Left ventricle myocardium inferior (tissue), 1 donor: ENCODE measurements at regions not wholly inside any gene's neighbourhood (a gene's known extent, or its start where the extent isn't known, plus 50 kb on each side); places are given as distances from the start of the nearest gene placed in this dataset.

ENCODE experiments used
- DNase-seq: peaks from one replicate; pipeline ENCODE4 v3.0.0-alpha.2; 2020
- H3K27ac ChIP-seq: fragments of 200-600 bp; replicated peaks from 2 replicates; pipeline ENCODE4 v1.8.0; 2021
- H3K27me3 ChIP-seq: fragments of 200-600 bp; 2 replicates; pipeline ENCODE4 v1.8.0; 2021; ENCODE audit warnings: low read depth
- H3K36me3 ChIP-seq: fragments of 200-600 bp; 2 replicates; pipeline ENCODE4 v1.8.0; 2021
- H3K4me1 ChIP-seq: fragments of 200-600 bp; 2 replicates; pipeline ENCODE4 v1.8.0; 2021
- H3K4me3 ChIP-seq: fragments of 200-600 bp; 2 replicates; pipeline ENCODE4 v1.8.0; 2021; ENCODE audit warnings: mild to moderate bottlenecking, moderate library complexity
- H3K9me3 ChIP-seq: fragments of 200-600 bp; replicated peaks from 2 replicates; pipeline ENCODE4 v1.8.0; 2021
- CTCF ChIP-seq: fragments of 200-600 bp; IDR thresholded peaks from 2 replicates; pipeline ENCODE4 v1.8.0; 2021; ENCODE audit warnings: antibody characterized with exemption, mild to moderate bottlenecking, borderline replicate concordance
- intact Hi-C: fragments of 100-400 bp; cut with micrococcal nuclease; formaldehyde crosslinking; loops from one replicate; pipeline ENCODE4 v1.11.0; 2022
- donor health status: DM: no; HTN: yes; CAD: no; lungs with severe emphysema.

GRCh38 chr14:42229976-42230375 lies 623.3 kb downstream of the LRFN5 start:
- Histone ChIP-seq H3K27ac (no peak overlapping the region), H3K27me3 (no peaks in the 10 kb centered on the region), H3K9me3 (peaks cover 3% of the 10 kb centered on the region), H3K4me3 (no peak overlapping the region), H3K4me1 (no peaks in the 10 kb centered on the region), H3K36me3 (no peaks in the 10 kb centered on the region)
- no peak for DNase-seq
- intact Hi-C loops = no loop called here
- no peak for TF ChIP-seq CTCF

GRCh38 chr14:42229294-42229693 lies 622.6 kb downstream of the LRFN5 start:
- Histone ChIP-seq H3K36me3 (no peaks in the 10 kb centered on the region), H3K9me3 (peaks cover 3% of the 10 kb centered on the region), H3K4me1 (no peaks in the 10 kb centered on the region), H3K27me3 (no peaks in the 10 kb centered on the region), H3K4me3 (no peak overlapping the region), H3K27ac (no peak overlapping the region)
- intact Hi-C loops = no loop called here
- DNase-seq = no peak
- TF ChIP-seq CTCF = no peak

- Histone ChIP-seq H3K4me1 (no peaks in the 10 kb centered on the region), H3K27me3 (no peaks in the 10 kb centered on the region), H3K9me3 (peaks cover 3% of the 10 kb centered on the region), H3K36me3 (no peaks in the 10 kb centered on the region), H3K27ac (no peak overlapping the region), H3K4me3 (no peak overlapping the region)
- no peak for DNase-seq
- TF ChIP-seq CTCF = no peak
- intact Hi-C loops = no loop called here
These were observed 621.9 kb downstream of the LRFN5 start for GRCh38 chr14:42228611-42229010.

- Histone ChIP-seq H3K27me3 (no peaks in the 10 kb centered on the region), H3K9me3 (peaks cover 3% of the 10 kb centered on the region), H3K4me3 (no peak overlapping the region), H3K4me1 (peaks cover 5% of the 10 kb centered on the region), H3K36me3 (no peaks in the 10 kb centered on the region), H3K27ac (no peak overlapping the region)
- DNase-seq = peak; percentile 14
- peak; percentile 82 for TF ChIP-seq CTCF
- intact Hi-C loops = no loop called here
These were observed 617.6 kb downstream of the LRFN5 start for GRCh38 chr14:42224053-42224888.

GRCh38 chr14:42222924-42223471 lies 616.3 kb downstream of the LRFN5 start:
- H3K9me3 ChIP-seq = peaks cover 3% of the 10 kb centered on the region
- no peak overlapping the region for H3K4me3 ChIP-seq
- no peak for TF ChIP-seq CTCF
- H3K4me1 ChIP-seq = peaks cover 5% of the 10 kb centered on the region
- no peaks in the 10 kb centered on the region for H3K27me3 ChIP-seq
- H3K27ac ChIP-seq = no peak overlapping the region
- intact Hi-C loops = no loop called here
- no peaks in the 10 kb centered on the region for H3K36me3 ChIP-seq
- no peak for DNase-seq
